Glutamatergic neuron (in vitro differentiated cells): ENCODE measurements at regions not wholly inside any gene's neighbourhood (a gene's known extent, or its start where the extent isn't known, plus 50 kb on each side); places are given as distances from the start of the nearest gene placed in this dataset.

Source experiments
- DNase-seq: peaks from one replicate; pipeline ENCODE4 v3.0.0; 2022
- H3K27ac Mint-ChIP-seq: one replicate; pipeline ENCODE4 v1.8.0; 2020; ENCODE audit warnings: mild to moderate bottlenecking, mixed read lengths, inconsistent platforms; ENCODE audit not compliant: unreplicated experiment
- H3K27me3 Mint-ChIP-seq: one replicate; pipeline ENCODE4 v1.8.0; 2020; ENCODE audit warnings: mild to moderate bottlenecking, moderate library complexity, mixed read lengths, inconsistent platforms; ENCODE audit not compliant: unreplicated experiment
- H3K36me3 Mint-ChIP-seq: one replicate; pipeline ENCODE4 v1.8.0; 2020; ENCODE audit warnings: mild to moderate bottlenecking, mixed read lengths, inconsistent platforms; ENCODE audit not compliant: unreplicated experiment
- H3K4me1 Mint-ChIP-seq: one replicate; pipeline ENCODE4 v1.8.0; 2020; ENCODE audit warnings: mild to moderate bottlenecking, low read depth, mixed read lengths, inconsistent platforms; ENCODE audit not compliant: unreplicated experiment
- H3K4me3 Mint-ChIP-seq: one replicate; pipeline ENCODE4 v1.8.0; 2020; ENCODE audit warnings: mild to moderate bottlenecking, mixed read lengths, inconsistent platforms; ENCODE audit not compliant: unreplicated experiment
- H3K9me3 Mint-ChIP-seq: one replicate; pipeline ENCODE4 v1.8.0; 2020; ENCODE audit warnings: mild to moderate bottlenecking, moderate library complexity, mixed read lengths, inconsistent platforms; ENCODE audit not compliant: unreplicated experiment
- TF ChIP-seq, protein P1 (sequence below): fragments of 200-600 bp; sonication (generic); IDR thresholded peaks from one replicate; pipeline ENCODE4 v1.5.0; 2021; ENCODE audit not compliant: partially characterized antibody, unreplicated experiment

GRCh38 chrX:39619182-39620009 lies 478.4 kb downstream of the BCOR start:
- no peak overlapping the region for H3K27ac Mint-ChIP-seq
- no peaks in the 10 kb centered on the region for H3K9me3 Mint-ChIP-seq
- no peak for DNase-seq
- H3K4me1 Mint-ChIP-seq, result no peaks in the 10 kb centered on the region
- peaks cover 10% of the 10 kb centered on the region for H3K36me3 Mint-ChIP-seq
- peaks cover 3% of the 10 kb centered on the region for H3K27me3 Mint-ChIP-seq
- TF ChIP-seq, protein P1, sequence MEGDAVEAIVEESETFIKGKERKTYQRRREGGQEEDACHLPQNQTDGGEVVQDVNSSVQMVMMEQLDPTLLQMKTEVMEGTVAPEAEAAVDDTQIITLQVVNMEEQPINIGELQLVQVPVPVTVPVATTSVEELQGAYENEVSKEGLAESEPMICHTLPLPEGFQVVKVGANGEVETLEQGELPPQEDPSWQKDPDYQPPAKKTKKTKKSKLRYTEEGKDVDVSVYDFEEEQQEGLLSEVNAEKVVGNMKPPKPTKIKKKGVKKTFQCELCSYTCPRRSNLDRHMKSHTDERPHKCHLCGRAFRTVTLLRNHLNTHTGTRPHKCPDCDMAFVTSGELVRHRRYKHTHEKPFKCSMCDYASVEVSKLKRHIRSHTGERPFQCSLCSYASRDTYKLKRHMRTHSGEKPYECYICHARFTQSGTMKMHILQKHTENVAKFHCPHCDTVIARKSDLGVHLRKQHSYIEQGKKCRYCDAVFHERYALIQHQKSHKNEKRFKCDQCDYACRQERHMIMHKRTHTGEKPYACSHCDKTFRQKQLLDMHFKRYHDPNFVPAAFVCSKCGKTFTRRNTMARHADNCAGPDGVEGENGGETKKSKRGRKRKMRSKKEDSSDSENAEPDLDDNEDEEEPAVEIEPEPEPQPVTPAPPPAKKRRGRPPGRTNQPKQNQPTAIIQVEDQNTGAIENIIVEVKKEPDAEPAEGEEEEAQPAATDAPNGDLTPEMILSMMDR, result no peak
- H3K4me3 Mint-ChIP-seq, result no peak overlapping the region

DNA sequence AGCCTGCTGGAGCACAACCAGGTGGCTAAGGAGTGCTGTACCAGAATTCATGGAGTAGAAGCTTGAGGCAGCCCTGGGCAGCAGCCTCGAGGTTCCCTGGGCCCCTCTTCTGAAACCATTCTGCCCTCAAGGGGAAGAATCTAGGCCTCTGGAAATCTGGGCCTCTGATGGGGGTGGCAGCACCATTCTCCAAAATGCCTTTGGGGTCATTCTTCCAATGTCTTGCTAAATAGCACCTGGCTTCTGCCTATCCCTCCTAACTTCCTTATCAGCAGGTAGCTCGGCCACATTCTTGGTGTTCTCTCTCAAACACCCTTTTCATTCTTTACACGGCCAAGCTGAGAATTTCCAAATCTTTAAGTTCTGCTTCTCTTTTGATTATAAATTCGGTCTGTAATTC lies 473.6 kb downstream of the BCOR start:
- no peak overlapping the region for H3K27ac Mint-ChIP-seq
- TF ChIP-seq, protein P1, result no peak
- H3K4me3 Mint-ChIP-seq, result no peak overlapping the region
- no peaks in the 10 kb centered on the region for H3K9me3 Mint-ChIP-seq
- no peaks in the 10 kb centered on the region for H3K4me1 Mint-ChIP-seq
- H3K36me3 Mint-ChIP-seq, result peaks cover 10% of the 10 kb centered on the region
- H3K27me3 Mint-ChIP-seq, result peaks cover 3% of the 10 kb centered on the region
- no peak for DNase-seq

GRCh38 chrX:39625810-39626209 lies 471.9 kb downstream of the BCOR start:
- Mint-ChIP-seq H3K36me3 (peaks cover 4% of the 10 kb centered on the region), H3K4me1 (no peaks in the 10 kb centered on the region), H3K9me3 (no peaks in the 10 kb centered on the region)

GRCh38 chrX:39626749-39627148 lies 471.0 kb downstream of the BCOR start:
- Mint-ChIP-seq H3K9me3 (no peaks in the 10 kb centered on the region), H3K4me3 (no peak overlapping the region), H3K27ac (no peak overlapping the region), H3K36me3 (peaks cover under 1% of the 10 kb centered on the region), H3K27me3 (no peaks in the 10 kb centered on the region), H3K4me1 (no peaks in the 10 kb centered on the region)
- TF ChIP-seq, protein P1, result no peak
- DNase-seq, result no peak

More at GRCh38 chrX:39625810-39626209, 471.9 kb downstream of the BCOR start:
- Mint-ChIP-seq H3K27ac (no peak overlapping the region), H3K4me3 (no peak overlapping the region), H3K27me3 (no peaks in the 10 kb centered on the region)
- TF ChIP-seq, protein P1, result no peak
- no peak for DNase-seq

DNA sequence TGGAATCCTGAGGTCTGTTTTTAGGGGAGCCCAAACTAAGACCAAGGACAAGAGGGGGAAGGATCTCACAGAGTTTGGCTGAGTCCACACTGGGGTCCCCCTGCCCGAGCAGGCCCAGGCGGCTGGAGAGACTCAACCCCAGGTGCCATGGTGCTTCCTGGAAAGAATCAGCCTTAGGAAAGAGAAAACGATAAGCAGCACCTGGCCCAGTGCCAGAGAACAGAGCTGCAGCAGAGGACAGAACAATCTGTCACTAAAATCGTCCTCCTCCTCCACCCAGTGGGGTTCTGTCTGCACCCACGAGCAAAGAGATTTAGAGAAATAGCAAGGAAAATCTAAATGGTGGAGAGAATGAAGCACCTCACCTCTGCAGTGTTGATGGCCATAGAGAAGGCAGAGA lies 470.5 kb downstream of the BCOR start:
- Mint-ChIP-seq H3K4me1 (no peaks in the 10 kb centered on the region), H3K27ac (no peak overlapping the region), H3K9me3 (no peaks in the 10 kb centered on the region), H3K4me3 (no peak overlapping the region), H3K36me3 (no peaks in the 10 kb centered on the region), H3K27me3 (no peaks in the 10 kb centered on the region)
- no peak for DNase-seq
- TF ChIP-seq, protein P1, result no peak
